NT2/D1 (cell line): ENCODE measurements at regions not wholly inside any gene's neighbourhood (a gene's known extent, or its start where the extent isn't known, plus 50 kb on each side); places are given as distances from the start of the nearest gene placed in this dataset.

Source experiments
- YY1 ChIP-seq: IDR thresholded peaks from 2 replicates; pipeline ENCODE4 v1.6.1; 2011; ENCODE audit not compliant: insufficient read length, insufficient read depth
- ZNF274 ChIP-seq: IDR thresholded peaks from 2 replicates; pipeline ENCODE4 v1.6.1; 2011; ENCODE audit warnings: mild to moderate bottlenecking, low read depth, low read length

DNA sequence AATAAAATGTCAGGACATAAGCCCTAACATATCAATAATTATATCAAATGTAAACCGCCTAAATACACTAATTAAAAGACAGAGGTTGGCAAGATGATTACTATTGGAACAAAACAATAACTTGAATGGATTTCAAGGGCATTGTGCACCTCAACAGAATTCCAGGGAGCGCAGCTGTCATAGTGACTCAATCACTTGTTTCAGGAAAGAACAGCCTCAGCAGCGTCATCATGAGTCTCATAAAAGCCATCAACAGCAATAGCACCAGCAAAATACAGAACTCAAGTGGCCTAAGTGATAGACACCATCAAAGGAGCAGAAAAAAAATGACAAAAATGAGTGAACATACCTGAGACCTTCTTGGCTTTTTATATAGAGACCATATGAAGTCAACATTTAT is 632.7 kb upstream of the NR5A2 start:
- TF ChIP-seq YY1 = no peak
- TF ChIP-seq ZNF274 = no peak
